ENCODE measurements at regions not wholly inside any gene's neighbourhood (a gene's known extent, or its start where the extent isn't known, plus 50 kb on each side); places are given as distances from the start of the nearest gene placed in this dataset.

GRCh38 chr1:227433663-227434341 is 115.5 kb upstream of the CDC42BPA start (continued):
- TF ChIP-seq YY1 (IDR thresholded peaks at IDR 0.05; ENCODE audit: borderline replicate concordance in 1 of 3, control insufficient read depth in 1 of 3, extremely low read depth in 1 of 3, insufficient read depth in 3 of 3, insufficient read length in 1 of 3, insufficient replicate concordance in 2 of 3, low read depth in 1 of 3, low read length in 2 of 3) (peak in 1 of 3 experiments; percentile 10), RFX5 (IDR thresholded peaks at IDR 0.05; ENCODE audit: low read depth, low read length) (no peak), ZNF512 (tag; IDR thresholded peaks at IDR 0.05) (peak; percentile 69), EHMT2 (IDR thresholded peaks at IDR 0.05) (peak; percentile 53; the same call in 1 of the 2 replicates), NR2F6 (CRISPR knock-in tag; IDR thresholded peaks at IDR 0.05) (no peak), HDAC1 (IDR thresholded peaks at IDR 0.05) (peak in 1 of 2 experiments; percentile 32; a peak in 1 of 4 replicates), AFF1 (IDR thresholded peaks at IDR 0.05; ENCODE audit: low read depth in 1 of 2, partially characterized antibody in 2 of 2) (peak in 1 of 2 experiments; percentile 39), ESRRB (CRISPR knock-in tag; IDR thresholded peaks at IDR 0.05; ENCODE audit: borderline replicate concordance) (0 out of 2 replicates have a peak, but pooled peaks have one; percentile 7), ZNF23 (CRISPR knock-in tag; IDR thresholded peaks at IDR 0.05) (no peak), ZNF586 (CRISPR knock-in tag; conservative IDR thresholded peaks at IDR 0.05) (no peak), RBM39 (optimal IDR thresholded peaks at IDR 0.05; ENCODE audit: low read depth, low read length) (peak; percentile 66), ARHGAP35 (IDR thresholded peaks at IDR 0.05; ENCODE audit: partially characterized antibody) (peak; percentile 56), SMAD4 (CRISPR knock-in tag; conservative IDR thresholded peaks at IDR 0.05) (0 out of 2 replicates have a peak, but pooled peaks have one; percentile 31), TBL1XR1 (IDR thresholded peaks at IDR 0.05; ENCODE audit: low read length in 2 of 2) (no peak), ATF3 (IDR thresholded peaks at IDR 0.05) (peak; percentile 66; the same call in 1 of the 2 replicates), ATF3 (CRISPR knock-in tag; conservative IDR thresholded peaks at IDR 0.05) (no peak), MAX (CRISPR knock-in tag; IDR thresholded peaks at IDR 0.05) (no peak), TRIM24 (IDR thresholded peaks at IDR 0.05) (0 out of 4 replicates have a peak, but pooled peaks of 1 of the 2 experiments have one; percentile 11)
